Esophagus muscularis mucosa (tissue), 4 donors: ENCODE measurements at regions not wholly inside any gene's neighbourhood (a gene's known extent, or its start where the extent isn't known, plus 50 kb on each side); places are given as distances from the start of the nearest gene placed in this dataset.
"Not testable (repeated sequence)": the region's sequence is repeated elsewhere in the genome, so short reads cannot be mapped to it uniquely, and the experiment has no call there.

ENCODE experiments used
- EP300 ChIP-seq: sonication (generic); formaldehyde crosslinking; IDR thresholded peaks from one replicate; pipeline ENCODE4 v1.6.1; 2017; ENCODE audit warnings: antibody characterized with exemption
- POLR2A ChIP-seq: fragments of 450-650 bp; IDR thresholded peaks from one replicate; pipeline ENCODE4 v1.6.1; 2017; ENCODE audit warnings: antibody characterized with exemption, moderate library complexity, mild to moderate bottlenecking, low read depth
- TF ChIP-seq, protein P1 (sequence below), 3 experiments: fragments of 200-600 bp in 2 of 3; fragments of 450-650 bp in 1 of 3; sonication (generic) in 2 of 3; IDR thresholded peaks; one replicate each; pipeline ENCODE4 v1.5.1; 2017 to 2019; ENCODE audit warnings: antibody characterized with exemption in 3 of 3, mild to moderate bottlenecking in 2 of 3, moderate library complexity in 1 of 3

DNA sequence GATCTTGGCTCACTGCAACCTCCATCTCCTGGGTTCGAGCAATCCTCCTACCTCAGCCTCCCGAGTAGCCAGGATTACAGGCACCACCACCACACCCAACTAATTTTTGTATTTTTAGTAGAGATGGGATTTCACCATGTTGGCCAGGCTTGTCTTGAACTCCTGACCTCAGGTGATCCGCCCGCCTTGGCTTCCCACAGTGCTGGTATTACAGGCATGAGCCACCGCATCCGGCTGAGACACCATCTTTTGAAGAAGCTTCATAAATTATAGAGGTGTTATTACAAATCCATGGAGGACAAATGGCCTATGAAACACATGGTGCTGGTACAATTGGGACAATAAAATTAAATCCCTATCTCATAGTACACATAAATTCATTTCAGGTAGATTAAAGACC, 148.1 kb upstream of the SMIM31 start:
- TF ChIP-seq, protein P1, sequence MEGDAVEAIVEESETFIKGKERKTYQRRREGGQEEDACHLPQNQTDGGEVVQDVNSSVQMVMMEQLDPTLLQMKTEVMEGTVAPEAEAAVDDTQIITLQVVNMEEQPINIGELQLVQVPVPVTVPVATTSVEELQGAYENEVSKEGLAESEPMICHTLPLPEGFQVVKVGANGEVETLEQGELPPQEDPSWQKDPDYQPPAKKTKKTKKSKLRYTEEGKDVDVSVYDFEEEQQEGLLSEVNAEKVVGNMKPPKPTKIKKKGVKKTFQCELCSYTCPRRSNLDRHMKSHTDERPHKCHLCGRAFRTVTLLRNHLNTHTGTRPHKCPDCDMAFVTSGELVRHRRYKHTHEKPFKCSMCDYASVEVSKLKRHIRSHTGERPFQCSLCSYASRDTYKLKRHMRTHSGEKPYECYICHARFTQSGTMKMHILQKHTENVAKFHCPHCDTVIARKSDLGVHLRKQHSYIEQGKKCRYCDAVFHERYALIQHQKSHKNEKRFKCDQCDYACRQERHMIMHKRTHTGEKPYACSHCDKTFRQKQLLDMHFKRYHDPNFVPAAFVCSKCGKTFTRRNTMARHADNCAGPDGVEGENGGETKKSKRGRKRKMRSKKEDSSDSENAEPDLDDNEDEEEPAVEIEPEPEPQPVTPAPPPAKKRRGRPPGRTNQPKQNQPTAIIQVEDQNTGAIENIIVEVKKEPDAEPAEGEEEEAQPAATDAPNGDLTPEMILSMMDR (IDR thresholded peaks at IDR 0.05), result not testable (repeated sequence)
- TF ChIP-seq EP300, POLR2A: not testable (repeated sequence)
